ENCODE measurements at regions not wholly inside any gene's neighbourhood (a gene's known extent, or its start where the extent isn't known, plus 50 kb on each side); places are given as distances from the start of the nearest gene placed in this dataset.

DNA sequence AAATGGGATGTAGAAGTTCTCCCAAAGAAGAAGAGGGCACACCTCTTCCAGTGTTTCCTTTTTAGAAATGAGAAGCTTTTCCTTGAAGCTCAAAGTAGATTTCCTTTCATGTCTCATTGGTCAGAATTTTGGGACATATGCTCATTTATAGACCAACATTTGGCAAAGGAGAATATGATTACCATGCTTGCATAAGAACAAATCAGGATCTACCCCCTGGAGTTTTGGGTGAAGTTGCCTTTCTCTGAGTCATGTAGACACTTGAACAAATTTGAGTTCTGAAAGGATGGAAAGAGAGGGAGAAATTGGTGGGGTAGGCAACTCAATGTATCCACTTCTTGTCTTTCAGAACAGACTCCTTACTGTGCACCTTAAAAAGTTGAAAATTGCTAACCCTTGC, 409.0 kb downstream of the SLC4A3 start:
- H3K36me3 ChIP-seq, result no peaks in the 10 kb centered on the region
- DNase-seq, result no peak
- H3K4me1 ChIP-seq, result peaks cover 14% of the 10 kb centered on the region in 2 donors
- no peak overlapping the region for H3K27ac ChIP-seq
- no peak overlapping the region for H3K4me3 ChIP-seq (replicated peaks in 1 of 3)
- intact Hi-C loops (cut with DNase I), result no loop called here
- TF ChIP-seq, protein P1, sequence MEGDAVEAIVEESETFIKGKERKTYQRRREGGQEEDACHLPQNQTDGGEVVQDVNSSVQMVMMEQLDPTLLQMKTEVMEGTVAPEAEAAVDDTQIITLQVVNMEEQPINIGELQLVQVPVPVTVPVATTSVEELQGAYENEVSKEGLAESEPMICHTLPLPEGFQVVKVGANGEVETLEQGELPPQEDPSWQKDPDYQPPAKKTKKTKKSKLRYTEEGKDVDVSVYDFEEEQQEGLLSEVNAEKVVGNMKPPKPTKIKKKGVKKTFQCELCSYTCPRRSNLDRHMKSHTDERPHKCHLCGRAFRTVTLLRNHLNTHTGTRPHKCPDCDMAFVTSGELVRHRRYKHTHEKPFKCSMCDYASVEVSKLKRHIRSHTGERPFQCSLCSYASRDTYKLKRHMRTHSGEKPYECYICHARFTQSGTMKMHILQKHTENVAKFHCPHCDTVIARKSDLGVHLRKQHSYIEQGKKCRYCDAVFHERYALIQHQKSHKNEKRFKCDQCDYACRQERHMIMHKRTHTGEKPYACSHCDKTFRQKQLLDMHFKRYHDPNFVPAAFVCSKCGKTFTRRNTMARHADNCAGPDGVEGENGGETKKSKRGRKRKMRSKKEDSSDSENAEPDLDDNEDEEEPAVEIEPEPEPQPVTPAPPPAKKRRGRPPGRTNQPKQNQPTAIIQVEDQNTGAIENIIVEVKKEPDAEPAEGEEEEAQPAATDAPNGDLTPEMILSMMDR (IDR thresholded peaks at IDR 0.05), result no peak
- no peak for TF ChIP-seq POLR2A (IDR thresholded peaks at IDR 0.05)
- H3K27me3 ChIP-seq, result no peaks in the 10 kb centered on the region
- no peaks in the 10 kb centered on the region for H3K9me3 ChIP-seq

DNA sequence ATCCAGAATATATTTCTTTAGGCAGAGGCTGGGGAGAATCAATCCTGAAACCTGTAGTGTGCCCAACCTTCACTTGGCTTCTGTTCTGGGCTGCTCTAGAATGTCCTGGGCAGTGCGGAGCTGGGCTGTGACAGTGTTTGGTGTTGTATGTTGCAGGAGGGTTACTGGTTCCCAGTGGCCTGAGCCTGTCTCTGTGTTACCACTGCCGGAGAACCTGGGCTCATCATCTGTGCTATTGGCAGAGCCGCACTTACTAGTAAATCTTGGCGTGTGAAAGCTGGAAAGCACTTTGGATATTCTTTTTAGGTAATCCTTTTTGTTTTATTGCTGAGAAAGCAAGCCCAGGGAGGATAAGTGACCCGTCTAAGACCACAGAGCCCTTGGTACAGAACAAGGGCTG, 412.9 kb downstream of the SLC4A3 start:
- WGBS, 2 donors, result 90 to 94% methylated on average over 5 of the region's 5 CpGs
- Histone ChIP-seq H3K4me3 (replicated peaks in 1 of 3) (no peak overlapping the region), H3K36me3 (no peaks in the 10 kb centered on the region), H3K27ac (no peak overlapping the region), H3K9me3 (no peaks in the 10 kb centered on the region), H3K4me1 (peaks cover 27 to 31% of the 10 kb centered on the region in 2 donors), H3K27me3 (no peaks in the 10 kb centered on the region)
- DNase-seq, result no peak
- intact Hi-C loops (cut with DNase I), result no loop called here
- TF ChIP-seq, protein P1 (IDR thresholded peaks at IDR 0.05), result no peak
- TF ChIP-seq POLR2A (IDR thresholded peaks at IDR 0.05), result no peak

- WGBS, 2 donors, result 70 to 75% methylated on average over 9 of the region's 9 CpGs
- Histone ChIP-seq H3K36me3 (no peaks in the 10 kb centered on the region), H3K4me1 (peaks cover 27 to 31% of the 10 kb centered on the region in 2 donors), H3K4me3 (replicated peaks in 1 of 3) (no peak overlapping the region), H3K27ac (no peak overlapping the region), H3K27me3 (no peaks in the 10 kb centered on the region), H3K9me3 (no peaks in the 10 kb centered on the region)
- TF ChIP-seq, protein P1 (IDR thresholded peaks at IDR 0.05), result no peak
- TF ChIP-seq POLR2A (IDR thresholded peaks at IDR 0.05), result no peak
- DNase-seq, result no peak
- intact Hi-C loops (cut with DNase I), result no loop called here
Measured at GRCh38 chr2:220041447-220041846, 414.0 kb downstream of the SLC4A3 start.

- Histone ChIP-seq H3K27me3 (no peaks in the 10 kb centered on the region), H3K36me3 (no peaks in the 10 kb centered on the region), H3K4me3 (replicated peaks in 1 of 3) (no peak overlapping the region), H3K4me1 (peaks cover 27 to 31% of the 10 kb centered on the region in 2 donors), H3K9me3 (no peaks in the 10 kb centered on the region), H3K27ac (peak overlapping the region; percentile 14 to 71 (median 54))
- intact Hi-C loops (cut with DNase I), result no loop called here
- 36 to 38% methylated on average over 2 of the region's 2 CpGs for WGBS, 2 donors
- DNase-seq, result no peak
- TF ChIP-seq, protein P1 (IDR thresholded peaks at IDR 0.05), result no peak
Measured at GRCh38 chr2:220043155-220043989, 415.9 kb downstream of the SLC4A3 start.

DNA sequence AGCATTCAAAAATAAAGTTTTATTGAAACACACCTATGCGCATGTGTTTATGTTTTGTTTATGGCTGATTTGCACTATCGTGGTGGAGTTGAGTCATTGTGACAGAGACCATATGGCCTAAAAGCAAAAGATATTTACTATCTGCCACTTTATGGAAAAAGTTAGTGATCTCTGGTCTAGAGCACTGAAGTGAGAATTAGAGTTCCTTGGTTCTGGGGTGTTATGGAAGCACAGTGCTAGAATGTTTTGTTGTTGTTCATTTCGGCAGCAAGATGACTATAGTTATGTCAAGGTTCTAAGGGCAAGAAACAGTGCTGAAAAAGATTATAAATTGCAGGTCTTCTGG, 416.5 kb downstream of the SLC4A3 start:
- WGBS, 2 donors, result 86 to 87% methylated on average over 3 of the region's 3 CpGs
- H3K4me3 ChIP-seq (replicated peaks in 1 of 3), result no peak overlapping the region

More for the DNA sequence above, 416.5 kb downstream of the SLC4A3 start:
- intact Hi-C loops (cut with DNase I), result no loop called here
- Histone ChIP-seq H3K9me3 (no peaks in the 10 kb centered on the region), H3K4me1 (peaks cover 27 to 31% of the 10 kb centered on the region in 2 donors), H3K27ac (peak overlapping the region; percentile 14 to 71 (median 54)), H3K27me3 (no peaks in the 10 kb centered on the region), H3K36me3 (no peaks in the 10 kb centered on the region)
- TF ChIP-seq, protein P1 (IDR thresholded peaks at IDR 0.05), result no peak
- TF ChIP-seq POLR2A (IDR thresholded peaks at IDR 0.05), result no peak
- no peak for DNase-seq

Data from thyroid gland (tissue), 4 donors.